ENCODE measurements at regions not wholly inside any gene's neighbourhood (a gene's known extent, or its start where the extent isn't known, plus 50 kb on each side); places are given as distances from the start of the nearest gene placed in this dataset.
"Not testable (repeated sequence)": the region's sequence is repeated elsewhere in the genome, so short reads cannot be mapped to it uniquely, and the experiment has no call there.

GRCh38 chr3:75258825-75259683 is 405.1 kb upstream of the FRG2C start:
- not testable (repeated sequence) for H3K27ac ChIP-seq (ENCODE audit: low read length, poor library complexity, severe bottlenecking); H4K8ac ChIP-seq (ENCODE audit: low read length); H3K4me2 ChIP-seq (ENCODE audit: low read length, poor library complexity, severe bottlenecking); H3K4me1 ChIP-seq (ENCODE audit: control insufficient read depth, insufficient read depth, low read depth, low read length); H3K9me3 ChIP-seq (ENCODE audit: control insufficient read depth, low read length); H3K79me1 ChIP-seq (replicated peaks; ENCODE audit: low read length, poor library complexity, severe bottlenecking); H3K36me3 ChIP-seq (ENCODE audit: control insufficient read depth in 1 of 2, insufficient read depth in 2 of 2, low read depth in 1 of 2, low read length in 2 of 2); H3K4ac ChIP-seq (ENCODE audit: low read depth in 1 of 2, low read length in 2 of 2); H2BK5ac ChIP-seq (ENCODE audit: low read depth, low read length, poor library complexity, severe bottlenecking); H3K18ac ChIP-seq (ENCODE audit: low read depth in 1 of 2, low read length in 2 of 2); H3K14ac ChIP-seq (ENCODE audit: low read length in 2 of 2); H2AK5ac ChIP-seq (ENCODE audit: low read length, severe bottlenecking); H3K23ac ChIP-seq (ENCODE audit: low read length in 2 of 2); H2BK120ac ChIP-seq (ENCODE audit: low read depth, low read length); H2AFZ ChIP-seq (ENCODE audit: low read depth, low read length); H2BK15ac ChIP-seq (ENCODE audit: low read depth, poor library complexity, severe bottlenecking); H3K4me3 ChIP-seq (ENCODE audit: insufficient read depth in 1 of 2, low read depth in 1 of 2, low read length in 2 of 2); H2BK12ac ChIP-seq (ENCODE audit: low read length in 2 of 2); H3K9ac ChIP-seq (ENCODE audit: low read length); H4K91ac ChIP-seq (ENCODE audit: low read length)
- DNase-seq, result peak; percentile 12
- peaks cover 0 to 50% of the 10 kb centered on the region in 2 experiments for H3K27me3 ChIP-seq (ENCODE audit: control insufficient read depth in 1 of 2, insufficient read depth in 1 of 2, low read length in 2 of 2)
- 63% methylated on average over 2 of the region's 5 CpGs for WGBS

- H3K4me3 ChIP-seq (ENCODE audit: insufficient read depth in 1 of 2, low read depth in 1 of 2, low read length in 2 of 2); H2BK12ac ChIP-seq (ENCODE audit: low read length in 2 of 2); H3K18ac ChIP-seq (ENCODE audit: low read depth in 1 of 2, low read length in 2 of 2); H3K4me2 ChIP-seq (ENCODE audit: low read length, poor library complexity, severe bottlenecking); H3K27ac ChIP-seq (ENCODE audit: low read length, poor library complexity, severe bottlenecking); DNase-seq; H3K23ac ChIP-seq (ENCODE audit: low read length in 2 of 2); H4K91ac ChIP-seq (ENCODE audit: low read length); H3K9me3 ChIP-seq (ENCODE audit: control insufficient read depth, low read length); H3K36me3 ChIP-seq (ENCODE audit: control insufficient read depth in 1 of 2, insufficient read depth in 2 of 2, low read depth in 1 of 2, low read length in 2 of 2); H2BK15ac ChIP-seq (ENCODE audit: low read depth, poor library complexity, severe bottlenecking); H3K14ac ChIP-seq (ENCODE audit: low read length in 2 of 2); H3K4ac ChIP-seq (ENCODE audit: low read depth in 1 of 2, low read length in 2 of 2); H2AFZ ChIP-seq (ENCODE audit: low read depth, low read length); H4K8ac ChIP-seq (ENCODE audit: low read length); H3K9ac ChIP-seq (ENCODE audit: low read length); H2BK120ac ChIP-seq (ENCODE audit: low read depth, low read length); H2AK5ac ChIP-seq (ENCODE audit: low read length, severe bottlenecking); H3K79me1 ChIP-seq (replicated peaks; ENCODE audit: low read length, poor library complexity, severe bottlenecking); H2BK5ac ChIP-seq (ENCODE audit: low read depth, low read length, poor library complexity, severe bottlenecking); H3K4me1 ChIP-seq (ENCODE audit: control insufficient read depth, insufficient read depth, low read depth, low read length): not testable (repeated sequence)
- 85% methylated on average over 2 of the region's 2 CpGs for WGBS
- peaks cover 0 to 49% of the 10 kb centered on the region in 2 experiments for H3K27me3 ChIP-seq (ENCODE audit: control insufficient read depth in 1 of 2, insufficient read depth in 1 of 2, low read length in 2 of 2)
These were observed 403.2 kb upstream of the FRG2C start for GRCh38 chr3:75260975-75261374.

- peaks cover 0 to 39% of the 10 kb centered on the region in 2 experiments for H3K27me3 ChIP-seq (ENCODE audit: control insufficient read depth in 1 of 2, insufficient read depth in 1 of 2, low read length in 2 of 2)
- no peak overlapping the region for H3K4me2 ChIP-seq (ENCODE audit: low read length, poor library complexity, severe bottlenecking)
- no peak overlapping the region for H4K8ac ChIP-seq (ENCODE audit: low read length)
- no peak for DNase-seq
- H3K4ac ChIP-seq (ENCODE audit: low read depth in 1 of 2, low read length in 2 of 2), result no peak overlapping the region
- H4K91ac ChIP-seq (ENCODE audit: low read length), result no peak overlapping the region
- no peak overlapping the region for H2AK5ac ChIP-seq (ENCODE audit: low read length, severe bottlenecking)
- H3K4me3 ChIP-seq (ENCODE audit: insufficient read depth in 1 of 2, low read depth in 1 of 2, low read length in 2 of 2), result no peak overlapping the region
- 92% methylated on average over 1 of the region's 1 CpG for WGBS
- no peak overlapping the region for H3K14ac ChIP-seq (ENCODE audit: low read length in 2 of 2)
- H3K36me3 ChIP-seq (ENCODE audit: control insufficient read depth in 1 of 2, insufficient read depth in 2 of 2, low read depth in 1 of 2, low read length in 2 of 2), result no peaks in the 10 kb centered on the region
- no peak overlapping the region for H3K27ac ChIP-seq (ENCODE audit: low read length, poor library complexity, severe bottlenecking)
- H2BK5ac ChIP-seq (ENCODE audit: low read depth, low read length, poor library complexity, severe bottlenecking), result no peak overlapping the region
- H2AFZ ChIP-seq (ENCODE audit: low read depth, low read length), result no peak overlapping the region
- H3K4me1 ChIP-seq (ENCODE audit: control insufficient read depth, insufficient read depth, low read depth, low read length), result no peaks in the 10 kb centered on the region
- no peak overlapping the region for H2BK120ac ChIP-seq (ENCODE audit: low read depth, low read length)
- no peak overlapping the region for H2BK12ac ChIP-seq (ENCODE audit: low read length in 2 of 2)
- H3K18ac ChIP-seq (ENCODE audit: low read depth in 1 of 2, low read length in 2 of 2), result no peak overlapping the region
- no peaks in the 10 kb centered on the region for H3K9me3 ChIP-seq (ENCODE audit: control insufficient read depth, low read length)
- no peaks in the 10 kb centered on the region for H3K79me1 ChIP-seq (replicated peaks; ENCODE audit: low read length, poor library complexity, severe bottlenecking)
- no peak overlapping the region for H3K9ac ChIP-seq (ENCODE audit: low read length)
- no peak overlapping the region for H2BK15ac ChIP-seq (ENCODE audit: low read depth, poor library complexity, severe bottlenecking)
- H3K23ac ChIP-seq (ENCODE audit: low read length in 2 of 2), result no peak overlapping the region
These were observed 401.5 kb upstream of the FRG2C start for GRCh38 chr3:75262661-75263060.

- Histone ChIP-seq H3K4me2 (ENCODE audit: low read length, poor library complexity, severe bottlenecking) (no peak overlapping the region), H4K91ac (ENCODE audit: low read length) (no peak overlapping the region), H3K4me1 (ENCODE audit: control insufficient read depth, insufficient read depth, low read depth, low read length) (no peaks in the 10 kb centered on the region), H2BK120ac (ENCODE audit: low read depth, low read length) (no peak overlapping the region), H3K79me1 (replicated peaks; ENCODE audit: low read length, poor library complexity, severe bottlenecking) (no peaks in the 10 kb centered on the region), H3K9ac (ENCODE audit: low read length) (no peak overlapping the region), H3K14ac (ENCODE audit: low read length in 2 of 2) (no peak overlapping the region), H2BK15ac (ENCODE audit: low read depth, poor library complexity, severe bottlenecking) (no peak overlapping the region), H3K4ac (ENCODE audit: low read depth in 1 of 2, low read length in 2 of 2) (no peak overlapping the region), H3K27ac (ENCODE audit: low read length, poor library complexity, severe bottlenecking) (no peak overlapping the region), H2AFZ (ENCODE audit: low read depth, low read length) (no peak overlapping the region), H4K8ac (ENCODE audit: low read length) (no peak overlapping the region), H3K36me3 (ENCODE audit: control insufficient read depth in 1 of 2, insufficient read depth in 2 of 2, low read depth in 1 of 2, low read length in 2 of 2) (no peaks in the 10 kb centered on the region), H3K9me3 (ENCODE audit: control insufficient read depth, low read length) (no peaks in the 10 kb centered on the region), H3K23ac (ENCODE audit: low read length in 2 of 2) (no peak overlapping the region), H3K27me3 (ENCODE audit: control insufficient read depth in 1 of 2, insufficient read depth in 1 of 2, low read length in 2 of 2) (peaks cover 0 to 22% of the 10 kb centered on the region in 2 experiments), H3K4me3 (ENCODE audit: insufficient read depth in 1 of 2, low read depth in 1 of 2, low read length in 2 of 2) (no peak overlapping the region), H3K18ac (ENCODE audit: low read depth in 1 of 2, low read length in 2 of 2) (no peak overlapping the region), H2AK5ac (ENCODE audit: low read length, severe bottlenecking) (no peak overlapping the region), H2BK5ac (ENCODE audit: low read depth, low read length, poor library complexity, severe bottlenecking) (no peak overlapping the region), H2BK12ac (ENCODE audit: low read length in 2 of 2) (no peak overlapping the region)
- no CpG with 5 or more reads among the region's 3 CpGs for WGBS
- DNase-seq, result no peak
These were observed 398.2 kb upstream of the FRG2C start for GRCh38 chr3:75265897-75266296.

All from mesenchymal stem cell (in vitro differentiated cells and primary cell).